Smooth muscle cell (in vitro differentiated cells): ENCODE measurements at regions not wholly inside any gene's neighbourhood (a gene's known extent, or its start where the extent isn't known, plus 50 kb on each side); places are given as distances from the start of the nearest gene placed in this dataset.
A peak's percentile ranks its signal among the peaks of the same experiment; 100 is the strongest.
"Not testable (repeated sequence)": the region's sequence is repeated elsewhere in the genome, so short reads cannot be mapped to it uniquely, and the experiment has no call there.

Source experiments
- DNase-seq: peaks from one replicate; lab custom pipeline; 2025; ENCODE audit not compliant: unreplicated experiment; lab: John Stamatoyannopoulos, UW
- H2AFZ ChIP-seq: fragments of 200-600 bp; sonication (generic); 2 replicates; pipeline ENCODE4 v1.6.0; 2016; ENCODE audit warnings: antibody characterized with exemption, low read depth, mild to moderate bottlenecking
- H3F3A ChIP-seq: fragments of 200-600 bp; sonication (generic); 2 replicates; pipeline ENCODE4 v1.6.0; 2017; ENCODE audit warnings: antibody characterized with exemption, low read depth
- H3K27ac ChIP-seq: fragments of 200-600 bp; sonication (generic); 2 replicates; pipeline ENCODE4 v1.5.1; 2016; ENCODE audit warnings: low read depth, mild to moderate bottlenecking
- H3K27me3 ChIP-seq: fragments of 200-600 bp; sonication (generic); 2 replicates; pipeline ENCODE4 v1.6.1; 2016; ENCODE audit warnings: low read depth, mild to moderate bottlenecking
- H3K36me3 ChIP-seq: fragments of 200-600 bp; sonication (generic); 2 replicates; pipeline ENCODE4 v1.5.1; 2016; ENCODE audit warnings: low read depth
- H3K4me1 ChIP-seq: fragments of 200-600 bp; sonication (generic); 2 replicates; pipeline ENCODE4 v1.5.1; 2016; ENCODE audit warnings: low read depth
- H3K4me2 ChIP-seq: fragments of 200-600 bp; sonication (generic); 2 replicates; pipeline ENCODE4 v1.6.0; 2016; ENCODE audit warnings: mild to moderate bottlenecking
- H3K4me3 ChIP-seq: fragments of 200-600 bp; sonication (generic); 2 replicates; pipeline ENCODE4 v1.5.1; 2016; ENCODE audit warnings: mild to moderate bottlenecking
- H3K79me2 ChIP-seq: fragments of 200-600 bp; sonication (generic); 2 replicates; pipeline ENCODE4 v1.6.0; 2016; ENCODE audit warnings: low read depth, mild to moderate bottlenecking
- H3K9ac ChIP-seq: fragments of 200-600 bp; sonication (generic); 2 replicates; pipeline ENCODE4 v1.6.0; 2016; ENCODE audit warnings: low read depth
- H3K9me3 ChIP-seq: fragments of 200-600 bp; sonication (generic); replicated peaks from 2 replicates; pipeline ENCODE4 v1.5.1; 2016; ENCODE audit warnings: low read depth
- H4K20me1 ChIP-seq: fragments of 200-600 bp; sonication (generic); 2 replicates; pipeline ENCODE4 v1.6.0; 2016; ENCODE audit warnings: low read depth
- CTCF ChIP-seq: fragments of 200-600 bp; sonication (generic); IDR thresholded peaks from 2 replicates; pipeline ENCODE4 v1.5.1; 2017; ENCODE audit warnings: borderline replicate concordance, mild to moderate bottlenecking, antibody characterized with exemption; ENCODE audit not compliant: insufficient read depth, poor library complexity, severe bottlenecking
- WGBS: methylation state at CpG from one replicate; pipeline ENCODE4 v1.1.7; 2016; ENCODE audit warnings: low lambda C conversion rate; 5-methylcytosine and 5-hydroxymethylcytosine counted together

GRCh38 chr4:18103876-18104605, 82.5 kb upstream of the LCORL start:
- Histone ChIP-seq H2AFZ (no peak overlapping the region), H3K36me3 (no peaks in the 10 kb centered on the region), H3F3A (no peaks in the 10 kb centered on the region), H3K4me1 (no peaks in the 10 kb centered on the region), H3K27ac (no peak overlapping the region), H4K20me1 (no peaks in the 10 kb centered on the region), H3K79me2 (no peaks in the 10 kb centered on the region), H3K4me2 (peak overlapping the region; percentile 48), H3K9ac (no peak overlapping the region), H3K4me3 (no peak overlapping the region), H3K9me3 (no peaks in the 10 kb centered on the region), H3K27me3 (no peaks in the 10 kb centered on the region)
- TF ChIP-seq CTCF, result no peak
- WGBS, result 51% methylated on average over 3 of the region's 3 CpGs
- DNase-seq, result no peak

DNA sequence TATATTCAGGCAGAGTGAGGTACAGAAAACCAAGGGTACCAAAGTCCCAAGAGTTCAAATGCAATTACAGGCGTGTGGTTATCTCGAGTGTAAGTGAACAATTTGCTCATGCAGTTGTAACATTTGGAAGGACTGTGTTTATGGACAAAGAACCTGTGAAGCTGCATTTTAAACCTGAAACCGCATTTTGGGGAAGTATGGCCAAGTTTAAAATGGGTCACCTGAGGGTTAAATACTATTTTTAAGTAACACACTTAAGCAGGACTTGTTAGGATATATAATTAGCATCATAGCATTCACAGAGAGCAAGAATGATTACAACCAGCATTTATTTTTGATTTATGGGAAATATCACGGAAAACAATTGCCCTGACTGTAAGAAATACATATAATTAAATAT, 79.1 kb upstream of the LCORL start:
- no peak overlapping the region for H3K4me2 ChIP-seq
- no peak overlapping the region for H3K9ac ChIP-seq
- DNase-seq, result no peak
- H3K4me1 ChIP-seq, result no peaks in the 10 kb centered on the region
- no peak overlapping the region for H2AFZ ChIP-seq
- H3K79me2 ChIP-seq, result no peaks in the 10 kb centered on the region
- H3F3A ChIP-seq, result no peaks in the 10 kb centered on the region
- H3K4me3 ChIP-seq, result no peak overlapping the region
- H3K36me3 ChIP-seq, result no peaks in the 10 kb centered on the region
- WGBS, result 74% methylated on average over 4 of the region's 4 CpGs
- no peak for TF ChIP-seq CTCF
- no peaks in the 10 kb centered on the region for H4K20me1 ChIP-seq
- no peaks in the 10 kb centered on the region for H3K27me3 ChIP-seq
- no peak overlapping the region for H3K27ac ChIP-seq
- no peaks in the 10 kb centered on the region for H3K9me3 ChIP-seq

DNA sequence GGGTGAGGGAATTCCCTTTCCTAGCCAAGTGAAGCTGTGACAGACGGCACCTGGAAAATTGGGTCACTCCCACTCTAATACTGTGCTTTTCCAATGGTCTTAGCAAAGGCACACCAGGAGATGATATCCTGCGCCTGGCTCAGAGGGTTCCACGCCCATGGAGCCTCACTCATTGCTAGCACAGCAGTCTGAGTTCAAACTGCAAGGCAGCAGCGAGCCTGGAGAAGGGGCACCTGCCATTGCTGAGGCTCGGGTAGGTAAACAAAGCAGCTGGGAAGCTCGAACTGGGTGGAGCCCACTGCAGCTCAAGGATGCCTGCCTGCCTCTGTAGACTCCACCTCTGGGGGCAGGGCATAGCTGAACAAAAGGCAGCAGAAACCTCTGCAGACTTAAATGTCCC, 68.9 kb upstream of the LCORL start:
- H3K27ac ChIP-seq, H3K9ac ChIP-seq, H3F3A ChIP-seq, H3K9me3 ChIP-seq, H3K4me3 ChIP-seq, H3K4me1 ChIP-seq, H4K20me1 ChIP-seq, H3K4me2 ChIP-seq, H3K36me3 ChIP-seq, DNase-seq, H3K79me2 ChIP-seq, H2AFZ ChIP-seq, H3K27me3 ChIP-seq: not testable (repeated sequence)
- WGBS, result 72% methylated on average over 6 of the region's 6 CpGs

DNA sequence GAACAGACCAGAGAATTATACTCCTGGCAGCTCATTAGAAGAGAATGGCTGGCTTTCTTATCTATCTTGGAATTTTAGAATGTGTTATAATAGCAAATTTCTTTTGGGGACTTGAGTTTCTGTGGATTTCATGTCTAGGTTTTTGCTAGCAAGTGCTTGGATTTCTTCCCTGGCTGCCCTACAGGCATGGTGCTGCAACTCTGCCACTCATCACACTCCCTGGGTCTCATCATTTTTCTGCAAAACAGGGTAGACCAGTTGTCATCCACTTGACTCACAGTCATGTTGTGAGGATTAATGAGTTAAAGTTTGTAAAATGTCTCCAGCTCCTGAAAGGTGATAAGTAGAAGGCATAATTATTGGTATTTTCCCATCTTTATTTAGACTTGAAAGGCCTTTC, 60.7 kb upstream of the LCORL start:
- Histone ChIP-seq H3K4me2 (no peak overlapping the region), H3K4me3 (no peak overlapping the region), H4K20me1 (no peaks in the 10 kb centered on the region), H3F3A (no peaks in the 10 kb centered on the region), H3K36me3 (no peaks in the 10 kb centered on the region), H3K27me3 (no peaks in the 10 kb centered on the region), H3K4me1 (no peaks in the 10 kb centered on the region), H3K27ac (no peak overlapping the region), H3K79me2 (no peaks in the 10 kb centered on the region), H3K9ac (no peak overlapping the region), H3K9me3 (no peaks in the 10 kb centered on the region), H2AFZ (no peak overlapping the region)
- no peak for TF ChIP-seq CTCF
- DNase-seq, result no peak
